HCT116 (cell line): ENCODE measurements at regions not wholly inside any gene's neighbourhood (a gene's known extent, or its start where the extent isn't known, plus 50 kb on each side); places are given as distances from the start of the nearest gene placed in this dataset.

ENCODE experiments used
- ATAC-seq: fragments of 200-7000 bp; cut with Tn5 transposase; 2 replicates; pipeline ENCODE4 v1.9.1; 2020; ENCODE audit warnings: mild to moderate bottlenecking, moderate library complexity
- BruUV-seq: library from RNA; stranded (reverse); fragments of 400-500 nt; replicated peaks from 2 replicates; lab custom pipeline; 2021; lab: Mats Ljungman, UMichigan
- CTCF ChIA-PET: fragments of 300-600 bp; sonication (Branson Sonifier 250); formaldehyde crosslinking; loops from one replicate; lab custom pipeline; 2021; ENCODE audit warnings: antibody characterized with exemption; lab: Charles Lee
- POLR2A ChIA-PET: fragments of 300-600, 350-600 bp; sonication (Branson Sonifier 250); formaldehyde crosslinking; loops from one replicate; lab custom pipeline; 2021; ENCODE audit warnings: antibody characterized with exemption; lab: Charles Lee
- RAD21 ChIA-PET, 2 experiments: fragments of 300-600 bp; sonication (Branson Sonifier 250); formaldehyde crosslinking; loops; one replicate each; lab custom pipeline; 2023; ENCODE audit warnings: low total read pairs in 2 of 2; ENCODE audit not compliant: uncharacterized antibody in 2 of 2, unreplicated experiment in 2 of 2, low non-redundant PET in 1 of 2; lab: Charles Lee
- DNase-seq: peaks from one replicate; pipeline ENCODE4 v3.0.0-alpha.2; 2010; ENCODE audit warnings: low read depth, low spot score
- H2AFZ ChIP-seq: fragments of 200-600 bp; shearing (Covaris generic), sonication (generic); 2 replicates; pipeline ENCODE4 v1.6.1; 2017; ENCODE audit warnings: low read depth, mixed run types, mixed read lengths, antibody characterized with exemption, low read length; ENCODE audit not compliant: poor library complexity, severe bottlenecking
- H3K27ac ChIP-seq: 2 replicates; pipeline ENCODE4 v1.5.1; 2012; ENCODE audit warnings: low read depth, low read length
- H3K27me3 ChIP-seq: fragments of 200-600 bp; sonication (generic); 2 replicates; pipeline ENCODE4 v1.6.1; 2016; ENCODE audit warnings: mixed run types, low read length, mixed read lengths; ENCODE audit not compliant: insufficient read depth
- H3K36me3 ChIP-seq, 2 experiments: fragments of 200-500 bp in 1 of 2; fragments of 200-600 bp in 1 of 2; sonication (Bioruptor generic) in 1 of 2; sonication (generic) in 1 of 2; 2 replicates each; pipeline versions ENCODE4 v1.5.1 to v1.6.1; 2014 to 2016; ENCODE audit warnings: low read length in 2 of 2, inconsistent platforms in 1 of 2, mixed read lengths in 1 of 2, mixed run types in 1 of 2; ENCODE audit not compliant: insufficient read depth in 2 of 2, control insufficient read depth in 1 of 2
- H3K4me1 ChIP-seq, 2 experiments: fragments of 200-600 bp in 1 of 2; sonication (generic) in 1 of 2; 2 replicates each; pipeline versions ENCODE4 v1.5.1 to v1.6.1; 2012 to 2017; ENCODE audit warnings: low read length in 2 of 2, inconsistent platforms in 1 of 2, mild to moderate bottlenecking in 1 of 2, mixed read lengths in 1 of 2, mixed run types in 1 of 2, moderate library complexity in 1 of 2; ENCODE audit not compliant: insufficient read depth in 2 of 2, control insufficient read depth in 1 of 2
- H3K4me2 ChIP-seq: fragments of 200-600 bp; sonication (generic); 2 replicates; pipeline ENCODE4 v1.6.1; 2017; ENCODE audit warnings: mixed run types, low read length, mixed read lengths
- H3K4me3 ChIP-seq, 2 experiments: fragments of 200-600 bp in 1 of 2; sonication (generic) in 1 of 2; replicated peaks in 1 of 2; 2 replicates each; pipeline ENCODE4 v1.5.1; 2011 to 2016; ENCODE audit warnings: low read length in 2 of 2, control low read depth in 1 of 2, low read depth in 1 of 2, mild to moderate bottlenecking in 1 of 2, mixed read lengths in 1 of 2, mixed run types in 1 of 2
- H3K79me2 ChIP-seq: fragments of 200-600 bp; sonication (generic); 2 replicates; pipeline ENCODE4 v1.6.1; 2017; ENCODE audit warnings: mild to moderate bottlenecking, mixed run types, low read length, moderate library complexity, mixed read lengths; ENCODE audit not compliant: insufficient read depth
- H3K9ac ChIP-seq: fragments of 200-600 bp; sonication (generic); 2 replicates; pipeline ENCODE4 v1.6.1; 2016; ENCODE audit warnings: low read length, mixed read lengths
- H3K9me2 ChIP-seq: fragments of 200-600 bp; sonication (generic), shearing (Covaris generic); 2 replicates; pipeline ENCODE4 v1.6.1; 2017; ENCODE audit warnings: mixed run types, mild to moderate bottlenecking, moderate library complexity; ENCODE audit not compliant: insufficient read depth
- H3K9me3 ChIP-seq, 2 experiments: fragments of 200-500 bp in 1 of 2; fragments of 200-600 bp in 1 of 2; sonication (Bioruptor generic) in 1 of 2; sonication (generic) in 1 of 2; 2 replicates each; pipeline ENCODE4 v1.6.1; 2014 to 2017; ENCODE audit warnings: low read length in 2 of 2, mixed read lengths in 2 of 2, inconsistent platforms in 1 of 2, low read depth in 1 of 2, mild to moderate bottlenecking in 1 of 2, mixed run types in 1 of 2, moderate library complexity in 1 of 2; ENCODE audit not compliant: control insufficient read depth in 1 of 2, insufficient read depth in 1 of 2
- H4K20me1 ChIP-seq: fragments of 200-600 bp; sonication (generic), shearing (Covaris generic); 2 replicates; pipeline ENCODE4 v1.6.1; 2017; ENCODE audit warnings: mixed run types, mild to moderate bottlenecking, moderate library complexity; ENCODE audit not compliant: insufficient read depth
- ATF3 ChIP-seq: IDR thresholded peaks from 2 replicates; pipeline ENCODE4 v1.6.1; 2012
- CEBPB ChIP-seq: IDR thresholded peaks from 2 replicates; pipeline ENCODE4 v1.6.1; 2012; ENCODE audit warnings: low read depth
- CTCF ChIP-seq, 3 experiments: fragments of 200-600 bp in 1 of 3; sonication (generic) in 1 of 3; IDR thresholded peaks in 2 of 3; conservative IDR thresholded peaks in 1 of 3; 2 replicates each; pipeline ENCODE4 v1.5.1; 2012 to 2017; ENCODE audit warnings: low read depth in 2 of 3, low read length in 2 of 3, antibody characterized with exemption in 1 of 3, borderline replicate concordance in 1 of 3, control low read depth in 1 of 3, mild to moderate bottlenecking in 1 of 3, mixed read lengths in 1 of 3, mixed run types in 1 of 3, moderate library complexity in 1 of 3; ENCODE audit not compliant: insufficient read depth in 1 of 3
- EGR1 ChIP-seq: IDR thresholded peaks from 2 replicates; pipeline ENCODE4 v1.6.1; 2012; ENCODE audit warnings: low read depth
- ELF1 ChIP-seq: IDR thresholded peaks from 2 replicates; pipeline ENCODE4 v1.6.1; 2012; ENCODE audit warnings: low read depth, borderline replicate concordance
- EZH2 ChIP-seq: fragments of 200-600 bp; sonication (generic); IDR thresholded peaks from 2 replicates; pipeline ENCODE4 v1.6.1; 2017; ENCODE audit warnings: antibody characterized with exemption, mixed run types
- JUND ChIP-seq: IDR thresholded peaks from 2 replicates; pipeline ENCODE4 v1.6.1; 2012
- MAX ChIP-seq: IDR thresholded peaks from 2 replicates; pipeline ENCODE4 v1.6.1; 2012
- RAD21 ChIP-seq: IDR thresholded peaks from 2 replicates; pipeline ENCODE4 v1.6.1; 2012; ENCODE audit warnings: low read depth, mild to moderate bottlenecking
- SIN3A ChIP-seq: IDR thresholded peaks from 2 replicates; pipeline ENCODE4 v1.6.1; 2012; ENCODE audit warnings: low read depth
- SP1 ChIP-seq: IDR thresholded peaks from 2 replicates; pipeline ENCODE4 v1.6.1; 2012; ENCODE audit warnings: low read depth
- YY1 ChIP-seq: IDR thresholded peaks from 2 replicates; pipeline ENCODE4 v1.6.1; 2011; ENCODE audit warnings: low read length, low read depth, moderate library complexity, mild to moderate bottlenecking; ENCODE audit not compliant: insufficient replicate concordance; ENCODE audit errors: extremely low read depth
- ZNF274 ChIP-seq: fragments of 200-500 bp; sonication (Bioruptor generic); IDR thresholded peaks from 2 replicates; pipeline ENCODE4 v1.6.1; 2014; ENCODE audit warnings: mild to moderate bottlenecking, low read depth, low read length, inconsistent platforms
- intact Hi-C: fragments of 100-400 bp; cut with micrococcal nuclease; formaldehyde crosslinking; loops from 2 replicates; pipeline ENCODE4 v1.10.0; 2022
- TF ChIP-seq, protein P1 (sequence below): IDR thresholded peaks from 2 replicates; pipeline ENCODE4 v1.6.1; 2012; ENCODE audit warnings: low read depth
- TF ChIP-seq, protein P2 (sequence below): IDR thresholded peaks from 2 replicates; pipeline ENCODE4 v1.6.1; 2011; ENCODE audit warnings: mild to moderate bottlenecking, low read length, moderate library complexity; ENCODE audit not compliant: insufficient replicate concordance; ENCODE audit errors: extremely low read depth

DNA sequence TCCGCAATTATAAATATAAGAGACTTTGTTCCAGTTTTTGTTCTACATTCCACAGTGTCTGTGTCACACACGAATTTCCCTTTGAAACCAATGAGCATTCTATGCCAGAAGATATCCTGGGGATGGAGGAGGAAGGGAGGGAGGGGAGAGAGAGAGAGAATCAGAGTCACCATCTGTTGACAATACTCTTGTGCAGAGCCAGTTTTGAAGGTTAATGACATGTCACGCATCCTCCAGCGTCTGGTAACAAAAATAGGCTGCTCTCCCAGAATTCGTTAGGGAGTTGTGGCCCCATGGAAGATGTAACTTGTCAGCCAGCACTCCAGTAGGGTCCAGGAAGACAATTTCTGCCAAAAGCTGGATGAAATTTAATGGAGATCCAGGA lies 213.5 kb upstream of the KRR1 start (continued):
- TF ChIP-seq, protein P1, sequence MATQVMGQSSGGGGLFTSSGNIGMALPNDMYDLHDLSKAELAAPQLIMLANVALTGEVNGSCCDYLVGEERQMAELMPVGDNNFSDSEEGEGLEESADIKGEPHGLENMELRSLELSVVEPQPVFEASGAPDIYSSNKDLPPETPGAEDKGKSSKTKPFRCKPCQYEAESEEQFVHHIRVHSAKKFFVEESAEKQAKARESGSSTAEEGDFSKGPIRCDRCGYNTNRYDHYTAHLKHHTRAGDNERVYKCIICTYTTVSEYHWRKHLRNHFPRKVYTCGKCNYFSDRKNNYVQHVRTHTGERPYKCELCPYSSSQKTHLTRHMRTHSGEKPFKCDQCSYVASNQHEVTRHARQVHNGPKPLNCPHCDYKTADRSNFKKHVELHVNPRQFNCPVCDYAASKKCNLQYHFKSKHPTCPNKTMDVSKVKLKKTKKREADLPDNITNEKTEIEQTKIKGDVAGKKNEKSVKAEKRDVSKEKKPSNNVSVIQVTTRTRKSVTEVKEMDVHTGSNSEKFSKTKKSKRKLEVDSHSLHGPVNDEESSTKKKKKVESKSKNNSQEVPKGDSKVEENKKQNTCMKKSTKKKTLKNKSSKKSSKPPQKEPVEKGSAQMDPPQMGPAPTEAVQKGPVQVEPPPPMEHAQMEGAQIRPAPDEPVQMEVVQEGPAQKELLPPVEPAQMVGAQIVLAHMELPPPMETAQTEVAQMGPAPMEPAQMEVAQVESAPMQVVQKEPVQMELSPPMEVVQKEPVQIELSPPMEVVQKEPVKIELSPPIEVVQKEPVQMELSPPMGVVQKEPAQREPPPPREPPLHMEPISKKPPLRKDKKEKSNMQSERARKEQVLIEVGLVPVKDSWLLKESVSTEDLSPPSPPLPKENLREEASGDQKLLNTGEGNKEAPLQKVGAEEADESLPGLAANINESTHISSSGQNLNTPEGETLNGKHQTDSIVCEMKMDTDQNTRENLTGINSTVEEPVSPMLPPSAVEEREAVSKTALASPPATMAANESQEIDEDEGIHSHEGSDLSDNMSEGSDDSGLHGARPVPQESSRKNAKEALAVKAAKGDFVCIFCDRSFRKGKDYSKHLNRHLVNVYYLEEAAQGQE, result no peak

- RAD21 ChIA-PET, result interaction anchor here (0.6 to 0.8 kb wide), 3 partner anchors 12 to 730 kb away, joined by 3 to 4 read pairs (median 3); no protein-coding TSS in a partner anchor
- Histone ChIP-seq H3K79me2 (peaks cover 8% of the 10 kb centered on the region), H3K4me1 (peaks cover 96 to 98% of the 10 kb centered on the region in 2 experiments), H3K4me2 (peak overlapping the region; percentile 58), H3K9me3 (no peaks in the 10 kb centered on the region), H3K27ac (peak overlapping the region; percentile 100), H3K4me3 (0 out of 4 replicates have a peak overlapping the region, but pooled peaks of 1 of the 2 experiments have one; percentile 1), H3K36me3 (no peaks in the 10 kb centered on the region), H4K20me1 (no peaks in the 10 kb centered on the region), H3K27me3 (no peaks in the 10 kb centered on the region), H3K9ac (peak overlapping the region; percentile 61), H2AFZ (no peak overlapping the region), H3K9me2 (no peaks in the 10 kb centered on the region)
- CTCF ChIA-PET, result interaction anchor here (1.0 to 2.3 kb wide), 4 partner anchors 9 to 732 kb away, joined by 3 to 9 read pairs (median 4); no protein-coding TSS in a partner anchor
- POLR2A ChIA-PET, result interaction anchor here (0.9 to 4.6 kb wide), 18 partner anchors 8 to 603 kb away, joined by 3 to 37 read pairs (median 5); no protein-coding TSS in a partner anchor
- intact Hi-C loops, result loop anchor here (5.0 kb wide), 2 partner anchors 87 to 623 kb away; partner anchors contain the start of gene BBS10
- ATAC-seq (peak; percentile 53), DNase-seq (no peak)
- BruUV-seq, result no TSS peak
- TF ChIP-seq YY1 (no peak), CEBPB (peak; percentile 39; the same call in 1 of the 2 replicates), ATF3 (no peak; the same call in 1 of the 2 replicates), MAX (no peak), ELF1 (no peak), CTCF (IDR thresholded peaks at IDR 0.05 in 2 of 3, conservative IDR thresholded peaks at IDR 0.05 in 1 of 3; ENCODE audit: borderline replicate concordance in 1 of 3, insufficient read depth in 1 of 3, low read depth in 2 of 3, low read length in 2 of 3) (no peak), EGR1 (peak; percentile 25; the same call in 1 of the 2 replicates), RAD21 (0 out of 2 replicates have a peak, but pooled peaks have one; percentile 9), JUND (peak; percentile 3; the same call in 1 of the 2 replicates), SIN3A (0 out of 2 replicates have a peak, but pooled peaks have one; percentile 71), SP1 (0 out of 2 replicates have a peak, but pooled peaks have one; percentile 10), EZH2 (no peak), ZNF274 (no peak)
- TF ChIP-seq, protein P2, sequence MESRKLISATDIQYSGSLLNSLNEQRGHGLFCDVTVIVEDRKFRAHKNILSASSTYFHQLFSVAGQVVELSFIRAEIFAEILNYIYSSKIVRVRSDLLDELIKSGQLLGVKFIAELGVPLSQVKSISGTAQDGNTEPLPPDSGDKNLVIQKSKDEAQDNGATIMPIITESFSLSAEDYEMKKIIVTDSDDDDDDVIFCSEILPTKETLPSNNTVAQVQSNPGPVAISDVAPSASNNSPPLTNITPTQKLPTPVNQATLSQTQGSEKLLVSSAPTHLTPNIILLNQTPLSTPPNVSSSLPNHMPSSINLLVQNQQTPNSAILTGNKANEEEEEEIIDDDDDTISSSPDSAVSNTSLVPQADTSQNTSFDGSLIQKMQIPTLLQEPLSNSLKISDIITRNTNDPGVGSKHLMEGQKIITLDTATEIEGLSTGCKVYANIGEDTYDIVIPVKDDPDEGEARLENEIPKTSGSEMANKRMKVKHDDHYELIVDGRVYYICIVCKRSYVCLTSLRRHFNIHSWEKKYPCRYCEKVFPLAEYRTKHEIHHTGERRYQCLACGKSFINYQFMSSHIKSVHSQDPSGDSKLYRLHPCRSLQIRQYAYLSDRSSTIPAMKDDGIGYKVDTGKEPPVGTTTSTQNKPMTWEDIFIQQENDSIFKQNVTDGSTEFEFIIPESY, result no peak
These were observed 213.0 kb upstream of the KRR1 start for GRCh38 chr12:75724307-75724927.
